ENCODE measurements at regions not wholly inside any gene's neighbourhood (a gene's known extent, or its start where the extent isn't known, plus 50 kb on each side); places are given as distances from the start of the nearest gene placed in this dataset.
"Not testable (repeated sequence)": the region's sequence is repeated elsewhere in the genome, so short reads cannot be mapped to it uniquely, and the experiment has no call there.

DNA sequence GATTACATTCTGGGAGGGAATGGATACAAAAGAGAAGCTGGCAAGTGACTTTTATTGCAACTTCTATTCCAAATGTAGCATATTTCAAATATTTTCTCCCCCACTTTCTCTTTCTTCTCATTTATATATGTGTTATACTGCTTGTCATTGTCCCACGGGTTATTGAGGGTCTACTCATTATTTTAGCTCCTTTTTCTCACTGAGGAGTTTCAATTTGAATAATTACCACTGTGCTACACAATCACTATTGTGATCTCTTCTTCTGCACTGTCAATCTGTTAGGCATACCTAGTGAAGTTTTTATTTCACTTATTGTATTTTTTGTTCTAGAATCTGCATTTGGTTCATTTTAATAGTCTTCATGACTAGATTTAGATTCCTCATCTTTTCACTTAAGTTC lies 339.7 kb downstream of the PTPRC start:
- DNase-seq, result peak in 1 of 5 experiments; percentile 69

DNA sequence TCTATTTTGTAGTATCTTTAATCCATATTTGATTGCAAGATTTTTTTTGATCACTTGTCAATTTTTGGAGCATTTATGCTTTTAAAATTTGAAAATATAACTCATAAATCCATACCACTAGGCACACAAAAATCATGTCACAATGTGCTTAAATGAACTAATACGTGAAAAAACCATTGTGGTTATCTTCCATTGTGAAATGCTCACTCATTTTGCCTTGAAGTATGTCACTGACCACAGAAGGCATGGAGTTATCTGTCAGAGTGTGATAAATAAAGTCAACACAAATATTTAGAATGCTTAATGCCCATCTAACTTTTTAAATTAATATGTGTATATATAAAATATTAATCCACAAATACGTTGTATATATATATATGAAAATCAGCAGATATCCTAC lies 347.2 kb downstream of the PTPRC start:
- DNase-seq, result no peak

DNA sequence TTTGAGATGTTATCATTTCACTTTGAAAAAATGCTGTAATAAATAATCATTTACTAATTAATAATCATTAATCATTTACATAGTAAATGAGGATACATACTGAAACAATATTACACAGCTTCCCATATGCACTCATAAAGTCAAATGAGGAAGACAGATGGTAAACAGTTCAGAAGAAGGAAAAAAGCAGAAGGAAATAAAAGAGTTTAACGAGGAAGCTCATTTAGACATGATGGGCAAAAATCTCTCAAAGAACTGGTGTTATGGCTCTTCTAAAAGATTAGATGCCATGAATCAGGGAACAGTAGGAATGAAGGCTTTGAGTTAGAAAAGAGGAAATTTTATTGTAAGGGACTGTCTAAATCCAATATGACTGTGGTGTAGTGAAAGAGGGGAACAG lies 347.6 kb downstream of the PTPRC start:
- DNase-seq, result no peak

DNA sequence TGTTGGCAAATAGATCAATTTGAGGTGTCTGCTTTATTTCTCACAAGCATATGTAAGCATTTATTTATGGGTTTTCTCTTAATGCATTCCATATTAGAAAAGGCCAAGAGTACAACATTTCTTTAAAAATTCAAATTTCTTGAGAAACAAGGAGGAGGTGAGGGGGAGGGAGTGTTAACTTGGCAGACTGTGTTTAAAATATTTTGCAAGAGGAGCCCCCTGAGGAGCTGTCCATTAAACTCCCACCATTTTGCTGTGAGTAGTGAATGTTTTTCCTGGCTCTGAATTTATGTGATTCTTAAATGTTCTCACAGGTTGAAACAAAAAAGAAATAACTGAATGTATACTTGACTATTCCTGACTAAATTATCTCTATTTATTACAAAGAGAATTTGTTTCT lies 363.8 kb downstream of the PTPRC start:
- no peak for DNase-seq

GRCh38 chr1:199007423-199007822 lies 368.6 kb downstream of the PTPRC start:
- peak in 1 of 5 experiments; percentile 25 for DNase-seq

DNA sequence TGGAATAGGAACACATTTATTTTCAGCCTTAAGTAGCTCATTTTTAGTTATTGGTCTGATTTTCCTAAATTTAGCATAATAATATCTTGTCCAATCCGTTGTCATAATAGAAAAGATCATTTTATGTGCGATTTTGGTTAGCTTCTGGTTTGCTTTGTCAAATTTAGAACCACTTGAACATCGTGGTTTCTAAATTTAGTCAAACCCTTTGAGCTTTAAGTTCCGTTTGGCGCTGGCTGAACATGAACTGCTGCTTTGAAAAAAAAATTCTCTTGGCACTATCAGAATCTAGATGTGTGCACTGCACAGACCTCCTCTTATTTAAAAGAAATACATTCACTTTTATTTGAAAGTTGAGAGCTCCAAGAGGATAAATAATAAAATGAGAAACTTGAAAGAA lies 370.6 kb downstream of the PTPRC start:
- DNase-seq, result peak in 1 of 5 experiments; percentile 85

GRCh38 chr1:199010492-199010891 lies 371.7 kb downstream of the PTPRC start:
- DNase-seq, result peak in 1 of 5 experiments; percentile 10

GRCh38 chr1:199010933-199011332 lies 372.1 kb downstream of the PTPRC start:
- DNase-seq, result no peak

- DNase-seq, result no peak
Observed at GRCh38 chr1:199015799-199016198, 377.0 kb downstream of the PTPRC start.

DNA sequence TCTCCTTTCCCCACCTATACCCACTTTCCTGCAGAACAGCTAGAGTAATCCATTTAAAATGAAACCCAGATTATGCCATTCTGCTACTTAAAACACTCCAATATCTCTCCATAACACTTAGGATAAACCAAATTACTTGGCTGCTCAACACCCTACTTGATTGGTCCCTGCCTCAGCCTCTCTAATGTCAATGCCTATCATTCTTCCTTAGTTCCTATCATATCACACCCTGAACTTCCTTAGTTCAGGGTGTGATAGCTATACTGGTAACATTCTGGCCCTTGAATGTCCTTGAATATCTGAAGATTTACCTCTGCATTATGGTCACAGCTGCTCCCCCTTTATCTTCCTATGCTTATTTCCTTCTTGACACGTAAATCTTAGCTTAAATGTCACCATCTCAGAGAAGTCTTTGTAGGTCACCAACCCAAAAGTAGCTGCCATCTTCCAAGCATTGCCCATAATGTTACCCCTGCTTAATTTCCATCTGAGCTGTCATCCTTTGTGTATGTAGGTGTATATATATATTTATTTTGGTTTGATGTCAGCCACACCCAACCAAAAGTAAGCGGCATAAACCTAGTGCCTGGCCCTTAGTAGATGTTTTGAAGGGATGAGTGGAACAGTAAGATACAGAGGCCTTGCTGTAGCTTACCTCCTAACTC lies 379.8 kb downstream of the PTPRC start:
- DNase-seq, result no peak

- DNase-seq, result no peak
Observed at GRCh38 chr1:199020051-199020450, 381.2 kb downstream of the PTPRC start.

DNA sequence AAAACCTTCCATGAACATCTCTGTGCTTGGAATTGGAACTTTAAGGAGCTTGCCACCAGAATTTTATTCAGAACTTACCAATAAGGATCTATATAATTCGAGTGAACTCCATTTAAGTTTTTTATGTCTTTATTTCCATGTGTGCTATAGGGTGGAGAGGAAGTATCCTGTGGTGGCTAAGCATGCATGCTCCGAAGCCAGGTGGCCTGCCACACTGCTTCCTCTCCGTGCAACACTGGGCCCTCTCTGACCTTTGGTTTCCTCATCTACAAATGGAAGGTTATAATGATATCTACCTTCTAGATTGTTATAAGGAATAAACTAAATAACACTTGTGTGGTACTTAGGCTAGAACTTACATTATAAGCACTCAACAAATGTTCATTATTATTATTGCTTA lies 382.1 kb downstream of the PTPRC start:
- no peak for DNase-seq

GRCh38 chr1:199029401-199029800 lies 390.6 kb downstream of the PTPRC start:
- DNase-seq, result no peak

GRCh38 chr1:199029855-199030254 lies 391.0 kb downstream of the PTPRC start:
- DNase-seq, result peak in 1 of 5 experiments; percentile 87

DNA sequence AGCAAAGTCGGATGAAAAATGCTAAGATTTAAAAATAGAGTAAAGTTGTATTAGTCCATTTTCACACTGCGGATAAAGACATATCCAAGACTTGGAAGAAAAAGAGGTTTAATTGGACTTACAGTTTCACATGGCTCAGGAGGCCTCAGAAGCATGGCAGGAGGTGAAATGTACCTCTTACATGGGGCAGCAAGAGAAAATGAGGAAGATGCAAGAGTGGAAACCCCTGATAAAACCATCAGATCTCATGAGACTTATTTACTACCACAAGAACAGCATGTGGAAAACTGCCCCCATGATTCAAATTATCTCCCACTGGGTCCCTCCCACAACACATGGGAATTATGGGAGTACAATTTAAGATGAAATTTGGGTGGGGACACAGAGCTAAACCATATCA lies 391.7 kb downstream of the PTPRC start:
- DNase-seq, result not testable (repeated sequence)

DNA sequence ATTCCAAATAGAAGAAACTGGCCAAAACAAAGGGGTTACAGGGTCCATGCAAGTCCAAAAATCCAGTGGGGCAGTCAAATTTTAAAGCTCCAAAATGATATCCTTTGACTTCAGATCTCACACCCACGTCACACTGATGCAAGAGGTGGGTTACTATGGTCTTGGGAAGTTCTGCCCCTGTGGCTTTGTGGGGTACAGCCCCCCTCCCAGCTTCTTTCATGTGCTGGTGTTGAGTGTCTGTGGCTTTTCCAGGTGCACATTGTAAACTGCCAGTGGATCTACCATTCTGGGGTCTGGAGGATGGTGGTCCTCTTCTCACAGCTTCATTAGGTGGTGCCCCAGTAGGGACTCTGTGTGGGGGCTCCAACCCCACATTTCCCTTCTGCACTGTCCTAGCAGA lies 392.3 kb downstream of the PTPRC start:
- DNase-seq, result not testable (repeated sequence)

GRCh38 chr1:199032479-199032878 lies 393.6 kb downstream of the PTPRC start:
- not testable (repeated sequence) for DNase-seq

DNA sequence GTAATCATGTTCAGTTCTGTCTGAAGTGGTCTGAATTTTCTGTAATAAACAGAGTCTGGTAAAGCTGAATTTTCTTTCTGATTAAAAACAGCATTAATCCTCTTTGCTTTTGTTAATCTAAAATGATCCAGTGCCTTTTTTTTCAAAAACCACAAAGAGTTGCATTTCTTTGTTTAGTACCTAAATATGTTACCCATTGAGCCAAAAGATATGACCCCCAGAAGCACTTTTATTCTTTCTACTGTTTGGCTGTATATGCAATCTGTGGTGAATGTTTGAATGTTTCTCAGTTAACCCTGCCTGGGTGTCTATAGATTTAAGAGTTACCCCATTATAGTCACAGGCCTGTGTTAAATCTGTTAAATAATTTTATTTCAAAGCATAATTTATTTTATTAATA lies 394.8 kb downstream of the PTPRC start:
- no peak for DNase-seq

- no peak for DNase-seq
Observed at GRCh38 chr1:199038156-199038555, 399.3 kb downstream of the PTPRC start.

DNA sequence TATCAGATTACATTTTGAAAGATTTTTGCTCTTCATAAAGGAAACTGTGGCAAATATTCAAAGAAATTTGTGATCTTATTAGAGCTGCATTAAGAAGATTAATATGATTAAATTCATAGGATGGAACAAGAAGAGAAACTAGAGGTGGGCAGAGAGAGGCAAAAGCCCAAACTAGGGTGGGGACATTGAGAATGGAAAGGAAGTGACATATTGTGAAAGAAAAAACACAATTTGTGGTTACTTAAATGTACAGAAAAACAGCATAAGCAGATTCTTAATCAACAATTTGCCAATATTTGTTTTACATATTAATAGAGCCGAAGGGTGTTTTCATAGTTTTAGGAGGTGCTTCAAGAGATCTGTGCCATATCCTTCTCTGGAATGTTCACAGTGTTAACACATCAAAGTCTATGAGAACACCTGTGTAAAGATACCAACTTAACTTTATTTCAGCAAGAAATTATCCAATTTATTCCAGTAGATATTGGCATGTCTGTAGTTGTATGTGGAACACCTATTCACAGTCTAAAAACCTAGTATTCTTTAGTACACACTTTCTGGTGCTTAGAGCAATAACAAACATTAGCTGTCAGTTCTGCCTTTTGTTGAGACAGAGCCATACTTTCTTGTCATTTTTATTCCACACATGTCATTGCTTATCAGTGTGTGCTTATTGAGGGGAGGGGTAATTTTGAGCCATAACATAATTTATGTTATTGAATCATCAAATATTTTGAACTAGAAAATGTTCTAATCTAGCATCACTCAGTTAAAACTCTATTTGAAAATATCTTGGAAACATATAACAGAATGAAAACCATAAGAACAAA lies 401.5 kb downstream of the PTPRC start:
- peak in 1 of 5 experiments; percentile 71 for DNase-seq

- peak in 2 of 5 experiments; percentile 26 to 99 for DNase-seq
Observed at GRCh38 chr1:199041173-199041914, 402.5 kb downstream of the PTPRC start.

- DNase-seq, result peak in 1 of 5 experiments; percentile 43
Observed at GRCh38 chr1:199042193-199042592, 403.4 kb downstream of the PTPRC start.

DNA sequence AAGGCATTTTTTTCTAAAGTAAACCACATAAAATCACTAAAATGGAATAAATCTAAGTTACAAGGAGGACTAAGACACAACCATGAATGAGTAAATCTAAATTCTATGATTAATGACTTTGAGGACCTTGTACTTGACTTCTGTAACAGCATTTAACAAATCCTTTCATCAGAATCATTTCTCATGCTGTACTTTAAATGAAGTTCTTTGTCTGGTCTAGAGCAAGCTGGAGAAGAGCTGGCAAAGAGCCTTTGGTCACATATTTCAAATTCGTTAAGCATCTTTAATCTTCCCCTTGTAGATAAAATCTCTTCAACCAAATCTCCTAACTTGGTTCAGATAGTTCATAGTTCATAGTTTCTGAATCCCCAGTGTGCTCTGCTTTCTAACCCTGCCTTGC lies 405.4 kb downstream of the PTPRC start:
- DNase-seq, result no peak

All from T-helper 2 cell (primary cell).